ENCODE measurements at regions not wholly inside any gene's neighbourhood (a gene's known extent, or its start where the extent isn't known, plus 50 kb on each side); places are given as distances from the start of the nearest gene placed in this dataset.

DNA sequence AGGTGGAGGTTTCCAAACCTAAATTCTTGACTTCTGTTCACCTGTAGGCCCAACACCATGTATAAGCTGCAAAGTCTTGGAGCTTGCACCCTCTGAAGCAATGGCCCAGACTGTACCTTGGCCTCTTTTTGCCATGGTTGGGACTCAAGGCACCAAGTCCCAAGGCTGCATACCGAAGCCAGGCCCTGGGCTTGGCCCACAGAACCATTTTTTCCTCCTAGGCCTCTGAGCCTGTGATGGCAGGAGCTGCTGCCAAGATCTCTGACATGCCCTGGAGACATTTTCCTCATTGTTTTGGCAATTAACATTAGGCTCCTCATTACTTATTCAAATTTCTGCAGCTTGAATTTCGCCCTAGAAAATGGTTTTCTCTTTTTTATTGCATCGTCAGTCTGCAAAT is 297.9 kb downstream of the OXSM start:
- TF ChIP-seq CTCF (IDR thresholded peaks at IDR 0.05) (no peak), ZFX (IDR thresholded peaks at IDR 0.05; ENCODE audit: borderline replicate concordance) (no peak)
